ENCODE measurements at regions not wholly inside any gene's neighbourhood (a gene's known extent, or its start where the extent isn't known, plus 50 kb on each side); places are given as distances from the start of the nearest gene placed in this dataset.

GRCh38 chr3:5448816-5449215 lies 261.3 kb downstream of the EDEM1 start:
- H3K27ac ChIP-seq = no peak overlapping the region
- TF ChIP-seq CTCF (conservative IDR thresholded peaks at IDR 0.05) (no peak), ZFX (IDR thresholded peaks at IDR 0.05) (no peak)

- no peak for TF ChIP-seq ZFX (IDR thresholded peaks at IDR 0.05)
- TF ChIP-seq CTCF (conservative IDR thresholded peaks at IDR 0.05) = no peak
- no peak overlapping the region for H3K27ac ChIP-seq
These were observed 268.7 kb downstream of the EDEM1 start for GRCh38 chr3:5456199-5456598.

GRCh38 chr3:5458526-5458925 lies 271.0 kb downstream of the EDEM1 start:
- H3K27ac ChIP-seq = no peak overlapping the region
- TF ChIP-seq ZFX (IDR thresholded peaks at IDR 0.05) (no peak), CTCF (conservative IDR thresholded peaks at IDR 0.05) (no peak)

GRCh38 chr3:5462086-5462485 lies 274.6 kb downstream of the EDEM1 start:
- no peak overlapping the region for H3K27ac ChIP-seq
- no peak for TF ChIP-seq CTCF (conservative IDR thresholded peaks at IDR 0.05)
- no peak for TF ChIP-seq ZFX (IDR thresholded peaks at IDR 0.05)

GRCh38 chr3:5463991-5464390 lies 276.5 kb downstream of the EDEM1 start:
- no peak overlapping the region for H3K27ac ChIP-seq
- no peak for TF ChIP-seq CTCF (conservative IDR thresholded peaks at IDR 0.05)
- no peak for TF ChIP-seq ZFX (IDR thresholded peaks at IDR 0.05)

- TF ChIP-seq CTCF (conservative IDR thresholded peaks at IDR 0.05) = no peak
- TF ChIP-seq ZFX (IDR thresholded peaks at IDR 0.05) = no peak
- no peak overlapping the region for H3K27ac ChIP-seq
These were observed 277.1 kb downstream of the EDEM1 start for GRCh38 chr3:5464649-5465048.

GRCh38 chr3:5465183-5465582 lies 277.7 kb downstream of the EDEM1 start:
- no peak for TF ChIP-seq ZFX (IDR thresholded peaks at IDR 0.05)
- H3K27ac ChIP-seq = no peak overlapping the region

GRCh38 chr3:5466065-5466464 lies 278.6 kb downstream of the EDEM1 start:
- H3K27ac ChIP-seq = no peak overlapping the region
- no peak for TF ChIP-seq CTCF (conservative IDR thresholded peaks at IDR 0.05)
